ENCODE measurements at regions not wholly inside any gene's neighbourhood (a gene's known extent, or its start where the extent isn't known, plus 50 kb on each side); places are given as distances from the start of the nearest gene placed in this dataset.
"Not testable (repeated sequence)": the region's sequence is repeated elsewhere in the genome, so short reads cannot be mapped to it uniquely, and the experiment has no call there.

DNA sequence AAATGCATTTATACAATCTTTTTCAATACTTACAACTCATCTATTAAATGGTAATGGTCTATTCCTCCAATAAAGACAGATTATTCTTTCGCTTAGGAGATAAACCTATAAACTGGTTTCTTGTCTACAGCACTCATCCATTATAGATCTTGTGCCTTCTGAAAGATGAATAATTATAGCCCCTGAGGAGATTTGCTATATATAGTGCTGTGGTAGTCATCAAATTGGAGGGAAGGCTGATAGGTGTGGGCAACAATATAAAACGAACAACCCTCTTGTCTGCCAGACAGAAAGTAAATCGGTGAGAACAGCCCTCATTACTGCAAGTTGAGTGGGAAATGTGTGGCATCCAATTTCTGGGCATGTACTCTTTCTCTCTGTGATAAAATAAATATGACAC is 292.5 kb upstream of the CNR1 start:
- DNase-seq (ENCODE audit: low read depth in 4 of 4, low spot score in 2 of 4): no peak

DNA sequence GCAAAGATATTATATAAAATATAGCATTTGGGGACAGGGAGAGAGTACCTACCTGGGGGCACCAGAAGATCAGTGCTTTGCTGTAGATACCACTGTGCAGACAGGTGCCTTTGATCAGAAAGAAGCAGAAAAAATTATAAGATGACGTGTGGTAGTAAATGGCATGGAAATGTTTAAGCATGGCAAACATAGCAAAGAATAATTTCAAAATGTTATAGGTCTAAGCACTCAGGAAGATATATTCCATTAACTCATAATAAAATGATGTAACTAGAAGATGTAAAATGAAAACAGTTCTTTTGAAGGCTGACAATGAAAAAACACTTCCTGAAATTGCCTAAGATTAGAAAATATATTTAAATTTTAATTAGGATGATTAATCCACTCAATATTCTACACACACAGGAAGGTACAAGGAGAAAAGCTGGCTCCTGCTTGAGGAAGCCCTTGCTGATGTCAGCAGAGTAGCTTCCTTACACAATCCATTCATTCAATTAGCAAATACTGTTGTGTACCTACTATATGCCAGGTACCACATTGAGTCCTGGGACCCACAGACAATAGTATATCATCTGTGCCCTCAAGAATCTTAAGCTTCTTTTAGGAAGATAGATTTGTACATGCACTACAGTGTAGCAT is 290.2 kb upstream of the CNR1 start:
- DNase-seq (ENCODE audit: low read depth in 4 of 4, low spot score in 2 of 4): no peak

DNA sequence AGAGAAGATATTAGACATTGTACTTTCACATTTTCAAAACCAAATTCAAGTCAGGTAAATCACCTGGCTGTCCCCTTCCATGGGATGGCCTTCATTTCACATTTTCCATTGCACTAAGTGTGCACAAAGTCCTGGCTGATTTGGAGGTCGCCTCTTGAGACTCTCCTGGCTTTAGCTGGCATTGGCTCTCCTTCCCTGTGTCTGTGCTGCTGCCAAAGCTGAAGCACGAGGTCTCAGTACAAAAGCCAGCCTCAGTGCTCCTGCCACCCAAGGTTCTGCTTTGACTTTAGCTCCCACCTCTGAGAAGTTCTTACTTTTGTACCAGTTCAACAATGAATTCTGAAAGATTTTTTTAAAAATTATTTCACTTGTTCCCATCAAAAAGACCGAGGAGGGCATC is 289.2 kb upstream of the CNR1 start:
- no peak for DNase-seq (ENCODE audit: low read depth in 4 of 4, low spot score in 2 of 4)

DNA sequence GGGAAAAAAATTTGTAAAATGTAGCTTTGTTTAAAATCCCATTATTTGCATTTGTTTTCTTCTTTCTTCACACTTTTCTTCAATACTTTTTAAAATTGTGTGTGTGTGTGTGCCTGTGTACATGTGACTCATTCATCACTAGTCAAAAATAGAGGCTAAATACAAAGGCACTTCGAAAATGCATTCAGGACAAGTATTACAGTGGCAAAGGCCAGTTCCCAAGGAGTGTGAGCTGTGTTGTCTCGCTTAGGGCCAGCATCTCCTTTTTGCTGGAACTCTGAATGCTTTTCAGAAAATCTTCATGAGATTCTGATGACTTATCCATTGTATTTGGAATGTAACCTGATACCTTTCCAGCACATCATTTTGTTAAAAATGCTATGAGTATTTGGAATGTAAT is 288.5 kb upstream of the CNR1 start:
- DNase-seq (ENCODE audit: low read depth in 4 of 4, low spot score in 2 of 4): no peak

DNA sequence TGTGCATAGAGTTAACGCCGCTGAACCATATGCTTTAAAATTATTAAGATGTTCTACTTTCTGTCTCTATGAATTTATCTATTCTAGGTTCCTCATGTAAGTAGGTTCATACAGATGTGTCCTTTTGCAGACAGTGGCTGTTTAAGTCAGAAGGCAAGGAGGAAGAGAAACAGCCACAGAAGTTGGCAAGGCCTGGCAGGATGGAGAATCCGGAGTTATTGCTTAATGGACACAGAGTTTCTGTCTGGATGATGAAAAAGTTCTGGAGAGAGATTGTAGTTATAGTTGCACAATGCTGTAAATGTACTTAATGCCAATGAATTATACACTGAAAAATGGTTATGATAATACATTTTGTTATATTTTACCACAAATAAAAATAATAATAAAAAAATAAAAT is 283.6 kb upstream of the CNR1 start:
- DNase-seq (ENCODE audit: low read depth in 4 of 4, low spot score in 2 of 4): no peak

DNA sequence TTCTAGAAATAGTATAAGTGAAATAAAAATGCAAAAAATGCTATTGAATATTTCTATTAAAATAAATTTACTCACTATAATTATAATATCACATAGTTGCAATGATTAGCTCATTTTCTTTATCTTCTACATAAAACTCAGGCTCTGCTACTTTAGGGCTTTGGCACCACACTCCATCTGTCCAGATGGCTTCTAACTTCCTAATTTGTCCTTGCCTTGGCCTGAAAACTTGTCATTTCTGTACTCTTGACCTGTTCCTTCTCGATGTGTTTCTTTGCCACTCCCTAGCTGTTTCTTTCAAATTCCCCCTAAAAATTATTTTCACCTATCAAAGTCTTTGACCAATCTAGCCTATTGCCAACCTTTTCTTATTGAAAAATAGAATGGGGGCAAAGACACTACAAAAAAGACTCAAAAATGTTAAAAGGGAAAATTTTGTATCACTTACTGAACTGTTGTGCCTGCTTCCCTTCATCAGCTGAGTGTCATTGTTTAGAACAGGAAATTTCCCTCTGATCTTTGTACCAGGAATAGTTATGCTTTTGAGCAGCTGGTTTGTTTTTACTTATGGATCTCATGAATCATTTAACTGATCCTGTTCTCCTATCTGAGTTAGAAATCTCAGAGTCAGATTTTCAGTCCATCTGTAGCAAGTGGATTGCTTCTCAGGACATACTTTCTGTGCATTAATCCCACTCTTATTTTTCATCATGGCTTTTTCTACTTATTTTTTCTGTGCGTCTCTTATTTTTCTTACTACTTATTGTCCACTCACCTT is 279.2 kb upstream of the CNR1 start:
- DNase-seq (ENCODE audit: low read depth in 4 of 4, low spot score in 2 of 4): no peak

DNA sequence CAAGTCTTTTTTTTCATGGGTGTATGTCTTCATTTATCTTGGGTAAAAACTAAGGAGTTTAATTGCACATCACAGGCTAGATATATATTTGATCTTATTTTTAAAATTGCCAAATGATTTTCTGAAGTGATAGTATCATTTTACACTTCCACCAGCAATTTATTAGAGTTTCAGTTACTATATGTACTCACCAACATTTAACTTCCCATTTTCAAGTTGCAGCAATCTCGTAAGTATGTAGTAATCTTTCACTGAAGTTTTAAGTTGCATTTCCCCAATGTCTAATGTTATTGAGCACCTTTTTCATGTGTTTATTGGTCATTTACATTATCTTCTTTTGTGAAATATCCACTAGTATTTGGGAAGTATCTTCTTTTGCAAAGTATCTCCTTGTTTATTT is 277.4 kb upstream of the CNR1 start:
- DNase-seq (ENCODE audit: low read depth in 4 of 4, low spot score in 2 of 4): no peak

DNA sequence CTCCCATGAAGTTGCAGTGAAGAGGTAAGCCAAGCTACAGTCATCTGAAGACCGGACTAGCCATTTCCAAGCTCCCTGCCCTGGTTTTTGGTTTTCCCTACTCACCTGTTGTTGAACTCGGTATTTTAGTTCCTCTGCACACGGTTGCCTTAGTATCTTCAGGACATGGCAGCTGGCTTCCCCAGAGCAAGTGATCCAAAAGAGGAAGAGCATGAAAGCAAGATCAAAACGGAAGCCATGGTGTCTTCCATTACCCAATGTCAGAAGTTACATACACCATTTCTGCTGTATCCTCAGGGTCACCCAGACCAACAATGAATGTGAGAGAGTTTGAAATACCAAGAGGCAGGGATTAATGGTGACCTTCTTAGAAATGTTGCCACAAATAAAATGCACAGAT is 276.6 kb upstream of the CNR1 start:
- no peak for DNase-seq (ENCODE audit: low read depth in 4 of 4, low spot score in 2 of 4)

DNA sequence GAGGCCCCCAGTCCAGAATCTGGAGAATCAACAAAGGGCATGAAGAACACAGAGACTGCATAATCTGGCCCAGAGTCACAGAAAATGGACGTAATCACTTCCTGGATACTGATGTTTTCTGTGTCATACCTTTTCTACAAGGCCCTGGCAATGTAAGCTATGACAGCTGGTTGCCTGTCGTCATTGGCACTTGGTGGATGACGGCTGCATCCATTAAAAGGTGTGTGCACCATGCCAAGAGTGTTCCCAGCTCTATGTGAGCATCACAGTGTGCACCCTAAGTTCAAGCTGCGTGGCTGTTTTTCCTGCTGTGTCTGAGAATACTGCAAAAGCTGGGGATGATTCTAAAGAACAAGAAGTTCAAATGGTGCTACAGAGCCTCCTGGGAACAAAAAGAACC is 275.2 kb upstream of the CNR1 start:
- DNase-seq (ENCODE audit: low read depth in 4 of 4, low spot score in 2 of 4): no peak

DNA sequence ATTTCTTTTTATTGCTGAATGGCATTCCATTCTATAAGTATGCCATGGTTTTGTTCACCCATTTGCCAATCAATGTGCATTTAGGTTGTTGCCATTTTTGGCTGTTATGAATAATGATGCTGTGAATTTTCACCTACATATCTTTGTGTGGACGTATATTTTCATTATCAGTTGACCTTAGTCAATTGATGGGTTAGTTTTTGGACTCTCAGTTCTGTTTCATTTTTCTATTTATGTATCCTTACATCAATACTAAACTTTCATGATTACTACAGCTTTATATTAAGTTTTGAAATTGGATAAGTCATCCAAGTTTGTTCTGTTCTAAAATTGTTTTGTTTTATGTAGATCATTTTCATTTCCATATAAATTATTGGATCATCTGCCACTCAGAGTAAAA is 261.9 kb upstream of the CNR1 start:
- DNase-seq (ENCODE audit: low read depth in 4 of 4, low spot score in 2 of 4): no peak

DNA sequence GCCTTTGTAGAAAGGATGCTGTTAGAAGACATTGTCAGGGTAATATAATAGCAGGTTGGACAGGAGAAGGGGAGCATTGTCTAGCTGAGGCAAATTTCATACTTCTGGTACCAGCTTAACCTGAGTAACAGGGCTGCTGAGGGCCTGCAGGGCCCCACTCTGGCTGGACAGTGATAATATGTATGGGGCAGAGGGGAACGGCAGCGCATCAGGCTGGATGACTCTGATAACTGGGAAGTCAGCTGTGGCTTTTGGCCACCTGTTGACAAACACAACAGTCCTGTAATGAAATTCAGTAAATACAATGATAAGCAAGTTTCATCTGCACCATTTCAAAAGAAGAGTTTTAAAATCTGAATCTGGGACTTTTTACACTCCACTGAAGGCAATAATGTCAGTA is 259.9 kb upstream of the CNR1 start:
- DNase-seq (ENCODE audit: low read depth in 4 of 4, low spot score in 2 of 4): no peak

DNA sequence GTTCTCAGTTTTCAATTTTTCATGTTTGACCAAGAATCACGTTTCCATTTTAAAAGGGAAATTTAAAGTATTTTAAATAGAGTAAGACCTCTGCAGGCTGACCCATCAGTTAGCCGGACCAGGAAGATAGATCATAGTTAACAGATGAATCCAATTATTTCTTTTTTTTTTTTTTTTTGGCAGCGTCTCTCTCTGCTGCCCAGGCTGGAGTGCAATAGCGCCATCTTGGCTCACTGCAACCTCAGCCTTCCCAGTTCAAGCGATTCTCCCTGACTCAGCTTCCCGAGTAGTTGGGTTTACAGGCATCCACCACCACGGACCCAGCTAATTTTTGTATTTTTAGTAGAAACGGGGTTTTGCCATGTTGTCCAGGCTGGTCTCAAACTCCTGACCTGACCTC is 256.7 kb upstream of the CNR1 start:
- DNase-seq (ENCODE audit: low read depth in 4 of 4, low spot score in 2 of 4): no peak

DNA sequence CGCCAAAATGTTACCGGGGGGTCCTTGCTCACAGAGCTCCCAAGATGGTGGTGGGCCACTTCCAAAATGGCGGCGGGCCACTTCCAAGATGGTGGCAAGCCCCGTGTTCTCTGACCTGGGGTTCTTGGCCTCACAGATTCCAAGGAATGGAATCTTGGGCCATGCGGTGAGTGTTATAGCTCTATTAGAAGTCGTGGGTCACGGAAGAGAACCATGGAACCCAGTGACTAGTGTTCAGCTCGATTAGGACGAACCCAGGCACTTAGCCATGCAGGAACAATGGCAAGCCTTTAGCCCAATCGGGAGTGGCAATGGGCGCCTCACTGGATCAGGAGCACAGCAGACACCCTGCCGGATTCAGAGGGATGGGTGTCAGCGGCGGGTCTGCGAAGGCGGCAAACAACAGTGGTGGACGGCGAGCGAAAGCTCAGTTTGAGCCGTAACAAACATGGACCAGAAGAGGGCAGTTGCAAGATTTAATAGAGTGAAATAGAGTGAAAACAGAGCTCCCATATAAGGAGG is 254.9 kb upstream of the CNR1 start:
- not testable (repeated sequence) for DNase-seq (ENCODE audit: low read depth in 4 of 4, low spot score in 2 of 4)

DNA sequence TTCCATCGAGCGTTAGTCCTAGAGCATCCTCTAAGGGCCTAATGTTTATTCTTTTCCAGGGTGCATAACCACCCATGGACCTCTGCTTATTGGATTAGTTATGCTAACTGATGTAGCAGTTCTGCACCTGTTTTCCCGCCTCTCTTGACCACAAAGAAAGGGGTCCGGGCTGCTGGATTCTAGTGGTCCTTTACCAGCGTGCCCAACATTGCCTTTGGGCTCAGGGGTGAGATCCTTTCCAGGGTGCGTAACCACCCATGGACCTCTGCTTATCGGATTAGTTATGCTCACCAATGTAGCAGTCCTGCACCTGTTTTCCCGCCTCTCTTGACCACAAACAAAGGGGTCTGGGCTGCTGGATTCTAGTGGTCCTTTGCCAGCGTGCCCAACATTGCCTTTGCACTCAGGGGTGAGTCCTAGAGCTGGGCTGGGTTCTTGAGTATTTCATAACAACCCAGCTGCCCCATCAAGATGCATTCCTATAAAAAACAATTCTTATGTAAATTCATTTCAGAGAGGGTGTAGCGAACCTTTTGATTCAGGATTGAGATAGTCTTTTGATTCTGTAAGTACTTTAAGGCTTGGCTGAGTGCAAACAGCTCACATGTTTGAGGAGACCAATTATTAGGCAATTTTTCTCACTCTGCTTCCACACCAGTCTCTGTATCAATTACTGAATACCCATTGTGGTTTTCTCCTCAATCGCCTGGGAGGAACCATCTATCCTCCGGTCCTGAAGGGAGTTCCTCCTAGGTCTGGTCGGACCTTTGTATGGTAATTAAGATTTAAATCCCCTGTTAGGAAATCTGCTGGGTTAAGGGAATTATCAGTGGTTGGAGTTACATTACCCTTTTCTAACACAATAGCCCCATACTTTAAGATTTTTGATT is 253.0 kb upstream of the CNR1 start:
- DNase-seq (ENCODE audit: low read depth in 4 of 4, low spot score in 2 of 4): not testable (repeated sequence)

DNA sequence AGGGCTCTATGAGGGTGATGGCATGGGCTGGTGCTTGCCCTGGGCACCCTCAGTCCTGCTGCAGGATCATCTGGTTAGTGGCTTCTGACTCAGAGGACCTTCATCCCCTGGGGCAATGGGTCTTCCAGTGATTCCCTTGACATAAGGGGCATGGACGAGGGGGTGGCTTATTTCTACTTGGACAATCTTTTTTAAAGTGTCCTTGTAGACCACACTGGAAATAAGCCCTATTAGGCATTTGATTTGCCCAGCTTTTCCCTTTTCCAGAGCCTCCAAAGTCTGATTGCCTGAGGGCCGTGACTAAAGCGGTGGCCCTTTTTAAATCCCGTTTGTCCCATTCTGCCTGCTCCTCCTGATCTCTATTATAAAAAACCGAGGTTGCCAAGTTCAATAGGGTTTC is 251.2 kb upstream of the CNR1 start:
- DNase-seq (ENCODE audit: low read depth in 4 of 4, low spot score in 2 of 4): not testable (repeated sequence)

DNA sequence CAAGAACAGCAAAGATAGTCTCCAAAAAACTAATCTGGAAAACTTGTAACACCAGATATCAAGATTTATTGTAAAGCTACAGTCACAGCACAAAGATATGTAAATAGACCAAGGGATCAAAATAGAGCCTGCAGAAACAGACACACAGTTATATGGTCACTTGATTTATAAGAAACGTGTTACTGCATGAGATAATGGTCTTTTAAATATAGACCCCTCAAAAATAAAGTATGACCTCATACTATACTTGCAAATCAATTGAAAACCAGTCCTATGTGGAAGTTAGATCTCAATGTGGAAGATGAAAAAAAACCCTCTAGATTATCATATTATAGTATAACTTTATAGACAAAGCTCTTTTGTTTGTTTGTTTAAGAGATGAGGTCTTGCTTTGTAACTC is 247.3 kb upstream of the CNR1 start:
- DNase-seq (ENCODE audit: low read depth in 4 of 4, low spot score in 2 of 4): no peak

DNA sequence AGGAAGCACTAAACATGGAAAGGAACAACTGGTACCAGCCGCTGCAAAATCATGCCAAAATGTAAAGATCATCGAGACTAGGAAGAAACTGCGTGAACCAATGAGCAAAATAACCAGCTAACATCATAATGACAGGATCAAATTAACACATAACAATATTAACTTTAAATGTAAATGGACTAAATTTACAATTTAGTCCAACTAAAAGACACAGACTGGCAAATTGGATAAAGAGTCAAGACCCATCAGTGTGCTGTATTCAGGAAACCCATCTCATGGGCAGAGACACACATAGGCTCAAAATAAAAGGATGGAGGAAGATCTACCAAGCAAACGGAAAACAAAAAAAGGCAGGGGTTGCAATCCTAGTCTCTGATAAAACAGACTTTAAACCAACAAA is 242.2 kb upstream of the CNR1 start:
- DNase-seq (ENCODE audit: low read depth in 4 of 4, low spot score in 2 of 4): not testable (repeated sequence)

DNA sequence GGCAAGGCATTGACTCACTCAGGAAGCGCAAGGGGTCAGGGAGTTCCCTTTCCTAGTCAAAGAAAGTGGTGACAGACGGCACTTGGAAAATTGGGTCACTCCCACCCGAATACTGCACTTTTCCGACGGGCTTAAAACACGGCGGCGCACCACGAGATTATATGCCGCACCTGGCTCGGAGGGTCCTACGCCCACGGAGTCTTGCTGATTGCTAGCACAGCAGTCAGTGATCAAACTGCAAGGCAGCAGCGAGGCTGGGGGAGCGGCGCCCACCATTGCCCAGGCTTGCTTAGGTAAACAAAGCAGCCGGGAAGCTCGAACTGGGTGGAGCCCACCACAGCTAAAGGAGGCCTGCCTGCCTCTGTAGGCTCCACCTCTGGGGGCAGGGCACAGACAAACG is 240.5 kb upstream of the CNR1 start:
- DNase-seq (ENCODE audit: low read depth in 4 of 4, low spot score in 2 of 4): not testable (repeated sequence)

DNA sequence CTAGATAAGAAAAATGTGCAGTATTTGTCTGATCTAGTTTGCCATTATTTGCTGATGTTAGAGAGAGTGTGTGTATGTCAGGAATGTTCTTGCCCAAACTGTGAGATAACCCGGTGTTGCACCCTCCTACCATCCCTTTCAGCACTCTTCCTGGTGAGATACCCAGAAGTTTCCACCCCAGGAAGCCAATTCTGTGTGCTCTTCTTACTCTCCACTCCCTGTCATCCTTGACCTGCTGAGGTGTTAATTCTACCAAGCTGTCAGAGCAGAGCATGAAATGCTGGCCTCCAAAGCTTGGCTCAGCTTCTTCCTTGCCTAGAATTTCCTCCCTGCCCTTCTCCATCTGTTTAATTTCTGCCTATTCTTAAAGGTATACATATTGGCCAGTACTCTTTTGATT is 237.3 kb upstream of the CNR1 start:
- DNase-seq (ENCODE audit: low read depth in 4 of 4, low spot score in 2 of 4): no peak

DNA sequence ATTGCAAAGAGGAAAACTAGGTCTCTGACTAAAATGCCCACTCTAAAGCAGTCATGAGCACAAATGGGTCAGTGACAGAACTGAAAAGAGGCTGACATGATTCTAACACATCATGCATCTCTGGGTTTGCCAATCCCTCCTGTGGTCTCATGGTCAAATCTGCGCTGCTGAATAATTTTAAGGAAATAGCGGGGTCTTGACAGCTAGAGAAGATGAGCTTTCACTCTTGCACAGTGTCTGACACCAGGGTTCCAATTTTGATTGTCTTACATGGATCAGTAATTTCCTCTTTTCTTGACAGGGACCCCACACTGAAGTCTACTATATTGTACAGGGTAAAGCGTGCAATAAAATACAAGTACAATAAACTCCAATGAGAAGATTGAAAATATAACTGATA is 236.8 kb upstream of the CNR1 start:
- no peak for DNase-seq (ENCODE audit: low read depth in 4 of 4, low spot score in 2 of 4)

DNA sequence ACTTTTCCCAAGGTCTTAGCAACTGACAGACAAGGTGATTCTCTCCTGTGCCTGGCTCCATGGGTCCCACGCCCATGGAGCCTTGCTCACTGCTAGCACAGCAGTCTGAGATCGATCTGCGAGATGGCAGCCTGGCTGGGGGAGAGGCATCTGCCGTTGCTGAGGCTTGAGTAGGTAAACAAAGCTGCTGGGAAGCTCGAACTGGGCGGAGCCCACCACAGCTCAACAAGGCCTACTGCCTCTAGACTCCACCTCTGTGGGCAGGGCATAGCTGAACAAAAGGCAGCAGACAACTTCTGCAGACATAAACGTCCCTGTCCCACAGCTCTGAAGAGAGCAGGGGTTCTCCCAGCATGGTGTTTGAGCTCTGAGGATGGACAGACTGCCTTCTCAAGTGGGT is 224.9 kb upstream of the CNR1 start:
- not testable (repeated sequence) for DNase-seq (ENCODE audit: low read depth in 4 of 4, low spot score in 2 of 4)

All from left renal cortex interstitium (tissue), 4 donors.